D721Med (cell line): ENCODE measurements at regions not wholly inside any gene's neighbourhood (a gene's known extent, or its start where the extent isn't known, plus 50 kb on each side); places are given as distances from the start of the nearest gene placed in this dataset.
"Not testable (repeated sequence)": the region's sequence is repeated elsewhere in the genome, so short reads cannot be mapped to it uniquely, and the experiment has no call there.

Experiments
- DNase-seq: peaks from one replicate; pipeline ENCODE4 v3.0.0; 2011; ENCODE audit warnings: low spot score; ENCODE audit not compliant: insufficient read length
- FAIRE-seq: peaks from 2 replicates; lab custom pipeline; 2011; peaks lifted over from hg19 to GRCh38; lab: Jason Lieb, UNC
- CTCF ChIP-seq: IDR thresholded peaks from 2 replicates; pipeline ENCODE4 v1.5.1; 2012; ENCODE audit warnings: mild to moderate bottlenecking, control low read depth; ENCODE audit not compliant: insufficient read depth; ENCODE audit errors: missing control alignments

GRCh38 chr9:73434826-73435225 is 283.2 kb downstream of the ANXA1 start:
- TF ChIP-seq CTCF, result no peak
- DNase-seq (no peak), FAIRE-seq (no peak)

- FAIRE-seq (no peak), DNase-seq (no peak)
- no peak for TF ChIP-seq CTCF
These were observed 286.1 kb downstream of the ANXA1 start for GRCh38 chr9:73437758-73438157.

- not testable (repeated sequence) for FAIRE-seq, DNase-seq
These were observed 288.2 kb downstream of the ANXA1 start for GRCh38 chr9:73439839-73440238.

GRCh38 chr9:73441223-73441622 is 289.6 kb downstream of the ANXA1 start:
- FAIRE-seq, result no peak
- TF ChIP-seq CTCF, result no peak
- DNase-seq, result no peak

GRCh38 chr9:73441890-73442818 is 290.5 kb downstream of the ANXA1 start:
- no peak for FAIRE-seq
- no peak for DNase-seq

GRCh38 chr9:73444821-73445220 is 293.2 kb downstream of the ANXA1 start:
- no peak for DNase-seq
- no peak for FAIRE-seq
- no peak for TF ChIP-seq CTCF

More at GRCh38 chr9:73441890-73442818, 290.5 kb downstream of the ANXA1 start:
- no peak for TF ChIP-seq CTCF

GRCh38 chr9:73445384-73445783 is 293.7 kb downstream of the ANXA1 start:
- FAIRE-seq, DNase-seq: not testable (repeated sequence)

GRCh38 chr9:73446306-73446705 is 294.6 kb downstream of the ANXA1 start:
- no peak for TF ChIP-seq CTCF
- FAIRE-seq (no peak), DNase-seq (no peak)
